ENCODE measurements at regions not wholly inside any gene's neighbourhood (a gene's known extent, or its start where the extent isn't known, plus 50 kb on each side); places are given as distances from the start of the nearest gene placed in this dataset.

GRCh38 chr6:21907291-21907690, 313.7 kb downstream of the SOX4 start:
- TF ChIP-seq CTCF (IDR thresholded peaks at IDR 0.05; ENCODE audit: insufficient read depth, low read depth, low read length): no peak
- ChIA-PET POLR2A (no interaction called here), CTCF (no interaction called here)

GRCh38 chr6:21908161-21908848, 314.8 kb downstream of the SOX4 start:
- Histone ChIP-seq H3K27me3 (ENCODE audit: control insufficient read depth, insufficient read depth, low read length) (no peaks in the 10 kb centered on the region), H3K36me3 (ENCODE audit: control insufficient read depth, insufficient read depth, low read length) (no peaks in the 10 kb centered on the region), H3K4me3 (ENCODE audit: low read depth, low read length) (no peak overlapping the region)
- CTCF ChIA-PET: no interaction called here
- POLR2A ChIA-PET: no interaction called here
- no peak for TF ChIP-seq CTCF (IDR thresholded peaks at IDR 0.05; ENCODE audit: insufficient read depth, low read depth, low read length)
- DNase-seq (ENCODE audit: low read depth): no peak

More at GRCh38 chr6:21907291-21907690, 313.7 kb downstream of the SOX4 start:
- no peaks in the 10 kb centered on the region for H3K36me3 ChIP-seq (ENCODE audit: control insufficient read depth, insufficient read depth, low read length)
- H3K27me3 ChIP-seq (ENCODE audit: control insufficient read depth, insufficient read depth, low read length): no peaks in the 10 kb centered on the region
- no peak overlapping the region for H3K4me3 ChIP-seq (ENCODE audit: low read depth, low read length)
- DNase-seq (ENCODE audit: low read depth): no peak

- Histone ChIP-seq H3K27me3 (ENCODE audit: control insufficient read depth, insufficient read depth, low read length) (no peaks in the 10 kb centered on the region), H3K36me3 (ENCODE audit: control insufficient read depth, insufficient read depth, low read length) (no peaks in the 10 kb centered on the region), H3K4me3 (ENCODE audit: low read depth, low read length) (no peak overlapping the region)
- ChIA-PET POLR2A (no interaction called here), CTCF (no interaction called here)
- no peak for TF ChIP-seq CTCF (IDR thresholded peaks at IDR 0.05; ENCODE audit: insufficient read depth, low read depth, low read length)
- no peak for DNase-seq (ENCODE audit: low read depth)
Observed at GRCh38 chr6:21909321-21909720, 315.8 kb downstream of the SOX4 start.

- CTCF ChIA-PET: interaction anchor here (1.2 kb wide), 1 partner anchor 11 kb away, joined by 3 read pairs; no protein-coding TSS in a partner anchor
- H3K4me3 ChIP-seq (ENCODE audit: low read depth, low read length): no peak overlapping the region
- POLR2A ChIA-PET: no interaction called here
- no peak for DNase-seq (ENCODE audit: low read depth)
- no peaks in the 10 kb centered on the region for H3K36me3 ChIP-seq (ENCODE audit: control insufficient read depth, insufficient read depth, low read length)
- no peak for TF ChIP-seq CTCF (IDR thresholded peaks at IDR 0.05; ENCODE audit: insufficient read depth, low read depth, low read length)
- no peaks in the 10 kb centered on the region for H3K27me3 ChIP-seq (ENCODE audit: control insufficient read depth, insufficient read depth, low read length)
Observed at GRCh38 chr6:21911208-21911607, 317.7 kb downstream of the SOX4 start.

GRCh38 chr6:21912151-21912832, 318.7 kb downstream of the SOX4 start:
- H3K36me3 ChIP-seq (ENCODE audit: control insufficient read depth, insufficient read depth, low read length): no peaks in the 10 kb centered on the region
- H3K4me3 ChIP-seq (ENCODE audit: low read depth, low read length): no peak overlapping the region
- DNase-seq (ENCODE audit: low read depth): no peak
- CTCF ChIA-PET: interaction anchor here (1.2 kb wide), 1 partner anchor 25 kb away, joined by 3 read pairs; no protein-coding TSS in a partner anchor
- TF ChIP-seq CTCF (IDR thresholded peaks at IDR 0.05; ENCODE audit: insufficient read depth, low read depth, low read length): no peak
- POLR2A ChIA-PET: no interaction called here
- no peaks in the 10 kb centered on the region for H3K27me3 ChIP-seq (ENCODE audit: control insufficient read depth, insufficient read depth, low read length)
